AG04450 (cell line): ENCODE measurements at regions not wholly inside any gene's neighbourhood (a gene's known extent, or its start where the extent isn't known, plus 50 kb on each side); places are given as distances from the start of the nearest gene placed in this dataset.
A peak's percentile ranks its signal among the peaks of the same experiment; 100 is the strongest.

Source experiments
- CTCF ChIA-PET: fragments of 300-600, 350-600 bp; formaldehyde crosslinking; extraction: SDS; loops from one replicate; lab custom pipeline; 2022; ENCODE audit warnings: antibody characterized with exemption, inconsistent platforms; lab: Charles Lee
- POLR2A ChIA-PET: fragments of 350-600 bp; formaldehyde crosslinking; extraction: SDS; loops from one replicate; lab custom pipeline; 2021; ENCODE audit warnings: antibody characterized with exemption, inconsistent platforms; lab: Yijun Ruan, JAX
- DNase-seq: peaks from one replicate; pipeline ENCODE4 v3.0.0-alpha.2; 2011; ENCODE audit warnings: low read depth, low spot score
- H3K27ac ChIP-seq: one replicate; pipeline ENCODE4 v1.5.1; 2012; ENCODE audit warnings: low read depth, low read length, control low read depth
- H3K27me3 ChIP-seq: one replicate; pipeline ENCODE4 v1.6.0; 2012; ENCODE audit warnings: low read length; ENCODE audit not compliant: control insufficient read depth, insufficient read depth
- H3K4me3 ChIP-seq: 2 replicates; pipeline ENCODE4 v1.5.1; 2011; ENCODE audit warnings: mild to moderate bottlenecking, low read depth, low read length, control low read depth
- H3K9me3 ChIP-seq: 2 replicates; pipeline ENCODE4 v1.5.1; 2012; ENCODE audit warnings: low read length; ENCODE audit not compliant: control insufficient read depth, insufficient read depth
- CTCF ChIP-seq: IDR thresholded peaks from 2 replicates; pipeline ENCODE4 v1.5.1; 2011; ENCODE audit warnings: low read depth, low read length, control low read depth, inconsistent platforms

GRCh38 chr14:56487090-56487667 is 92.4 kb upstream of the TMEM260 start:
- TF ChIP-seq CTCF = peak; percentile 67
- Histone ChIP-seq H3K9me3 (no peaks in the 10 kb centered on the region), H3K27me3 (peaks cover 2% of the 10 kb centered on the region), H3K4me3 (no peak overlapping the region), H3K27ac (no peak overlapping the region)
- DNase-seq = no peak
- POLR2A ChIA-PET = no interaction called here
- CTCF ChIA-PET = interaction anchor here (0.5 to 3.1 kb wide), 36 partner anchors 10 to 1218 kb away, joined by 3 to 24 read pairs (median 4); partner anchors contain the start of genes FBXO34 and TBPL2

- Histone ChIP-seq H3K27me3 (peaks cover 2% of the 10 kb centered on the region), H3K9me3 (no peaks in the 10 kb centered on the region), H3K4me3 (no peak overlapping the region), H3K27ac (no peak overlapping the region)
- no peak for TF ChIP-seq CTCF
- ChIA-PET POLR2A (no interaction called here), CTCF (interaction anchor here (0.5 to 3.1 kb wide), 26 partner anchors 9 to 1219 kb away, joined by 3 to 24 read pairs (median 4); partner anchors contain the start of genes FBXO34 and TBPL2)
- DNase-seq = no peak
These were observed 91.8 kb upstream of the TMEM260 start for GRCh38 chr14:56487761-56488160.

GRCh38 chr14:56488306-56488705 is 91.3 kb upstream of the TMEM260 start:
- CTCF ChIA-PET = interaction anchor here (1.0 to 4.7 kb wide), 9 partner anchors 9 to 1050 kb away, joined by 3 to 34 read pairs (median 5); no protein-coding TSS in a partner anchor
- no peak overlapping the region for H3K4me3 ChIP-seq
- TF ChIP-seq CTCF = no peak
- no peaks in the 10 kb centered on the region for H3K9me3 ChIP-seq
- H3K27me3 ChIP-seq = peaks cover 2% of the 10 kb centered on the region
- H3K27ac ChIP-seq = no peak overlapping the region
- DNase-seq = no peak
- POLR2A ChIA-PET = no interaction called here

GRCh38 chr14:56490379-56490778 is 89.2 kb upstream of the TMEM260 start:
- ChIA-PET CTCF (interaction anchor here (0.5 to 4.7 kb wide), 58 partner anchors 8 to 1582 kb away, joined by 3 to 102 read pairs (median 4); no protein-coding TSS in a partner anchor), POLR2A (no interaction called here)
- Histone ChIP-seq H3K9me3 (no peaks in the 10 kb centered on the region), H3K27ac (no peak overlapping the region), H3K4me3 (no peak overlapping the region), H3K27me3 (no peaks in the 10 kb centered on the region)
- no peak for DNase-seq
- peak; percentile 64 for TF ChIP-seq CTCF
